ENCODE measurements at regions not wholly inside any gene's neighbourhood (a gene's known extent, or its start where the extent isn't known, plus 50 kb on each side); places are given as distances from the start of the nearest gene placed in this dataset.

DNA sequence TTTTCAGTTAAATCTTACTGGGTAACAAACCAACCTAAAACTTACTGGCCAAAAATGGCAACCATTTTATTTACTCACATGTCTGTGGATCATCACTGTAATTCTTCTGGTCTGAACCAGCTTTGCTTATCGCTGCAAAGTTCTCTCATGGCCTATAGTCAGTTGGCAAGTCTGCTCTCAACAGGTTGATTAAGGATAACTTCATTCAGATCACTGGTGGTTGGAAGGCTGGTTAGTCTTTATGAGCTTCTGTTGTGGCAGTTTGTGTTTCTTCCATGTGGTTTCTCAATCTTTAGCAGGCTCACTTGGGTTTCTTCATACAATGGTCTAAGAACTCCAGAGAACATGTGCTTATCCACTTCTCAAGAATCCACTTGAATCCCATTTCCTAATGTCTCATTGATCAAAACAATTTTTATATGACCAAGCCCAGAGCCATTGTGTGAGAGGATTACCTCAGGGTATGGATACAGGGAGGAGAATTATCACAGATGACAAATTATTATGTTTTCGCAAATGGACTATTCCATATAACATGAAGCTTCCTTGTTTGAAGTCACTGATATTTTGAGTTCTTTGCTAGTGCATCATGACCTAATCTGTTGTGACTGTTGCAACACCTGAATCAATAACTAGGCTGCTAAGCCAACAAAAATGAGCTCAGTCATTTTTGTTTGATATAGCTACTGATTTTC, 155.4 kb upstream of the BMP2 start:
- Mint-ChIP-seq H3K4me1 (no peaks in the 10 kb centered on the region), H3K27me3 (ENCODE audit: low read depth in 3 of 3) (peaks cover 2 to 8% (median 4%) of the 10 kb centered on the region in 3 donors), H3K4me3 (no peak overlapping the region), H3K36me3 (no peaks in the 10 kb centered on the region), H3K9me3 (peaks cover 0 to 7% (median 3%) of the 10 kb centered on the region in 7 donors), H3K27ac (no peak overlapping the region)
- H3K9ac ChIP-seq (ENCODE audit: insufficient read depth, low read length, poor library complexity, severe bottlenecking) = no peak overlapping the region
- WGBS (ENCODE audit: insufficient coverage) = 100% methylated on average over 1 of the region's 2 CpGs
- H3K27ac ChIP-seq (ENCODE audit: low read depth in 1 of 2, low read length in 2 of 2) = no peak overlapping the region
- no peaks in the 10 kb centered on the region for H3K9me3 ChIP-seq (replicated peaks in 1 of 2; ENCODE audit: control insufficient read depth in 1 of 2, insufficient read depth in 1 of 2, low read length in 2 of 2)
- H2AFZ ChIP-seq (ENCODE audit: insufficient read depth, low read depth, low read length, poor library complexity, severe bottlenecking) = no peak overlapping the region
- no peaks in the 10 kb centered on the region for H3K79me2 ChIP-seq (ENCODE audit: insufficient read depth, low read length)
- no peak overlapping the region for H3K4me2 ChIP-seq (replicated peaks; ENCODE audit: extremely low read depth, low read length, poor library complexity, severe bottlenecking)
- H3K36me3 ChIP-seq (replicated peaks in 1 of 2; ENCODE audit: control insufficient read depth in 1 of 2, insufficient read depth in 2 of 2, low read length in 2 of 2) = no peaks in the 10 kb centered on the region
- peaks cover 0 to 3% of the 10 kb centered on the region in 2 donors for H3K27me3 ChIP-seq (ENCODE audit: control insufficient read depth in 2 of 2, insufficient read depth in 2 of 2, low read length in 2 of 2)
- intact Hi-C loops (cut with micrococcal nuclease) = no loop called here
- H4K20me1 ChIP-seq (ENCODE audit: insufficient read depth, low read length) = no peaks in the 10 kb centered on the region
- no peak for DNase-seq
- TF ChIP-seq, protein P1, sequence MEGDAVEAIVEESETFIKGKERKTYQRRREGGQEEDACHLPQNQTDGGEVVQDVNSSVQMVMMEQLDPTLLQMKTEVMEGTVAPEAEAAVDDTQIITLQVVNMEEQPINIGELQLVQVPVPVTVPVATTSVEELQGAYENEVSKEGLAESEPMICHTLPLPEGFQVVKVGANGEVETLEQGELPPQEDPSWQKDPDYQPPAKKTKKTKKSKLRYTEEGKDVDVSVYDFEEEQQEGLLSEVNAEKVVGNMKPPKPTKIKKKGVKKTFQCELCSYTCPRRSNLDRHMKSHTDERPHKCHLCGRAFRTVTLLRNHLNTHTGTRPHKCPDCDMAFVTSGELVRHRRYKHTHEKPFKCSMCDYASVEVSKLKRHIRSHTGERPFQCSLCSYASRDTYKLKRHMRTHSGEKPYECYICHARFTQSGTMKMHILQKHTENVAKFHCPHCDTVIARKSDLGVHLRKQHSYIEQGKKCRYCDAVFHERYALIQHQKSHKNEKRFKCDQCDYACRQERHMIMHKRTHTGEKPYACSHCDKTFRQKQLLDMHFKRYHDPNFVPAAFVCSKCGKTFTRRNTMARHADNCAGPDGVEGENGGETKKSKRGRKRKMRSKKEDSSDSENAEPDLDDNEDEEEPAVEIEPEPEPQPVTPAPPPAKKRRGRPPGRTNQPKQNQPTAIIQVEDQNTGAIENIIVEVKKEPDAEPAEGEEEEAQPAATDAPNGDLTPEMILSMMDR (IDR thresholded peaks at IDR 0.05) = no peak
- H3K4me1 ChIP-seq (ENCODE audit: control insufficient read depth in 1 of 2, insufficient read depth in 2 of 2, low read length in 2 of 2) = no peaks in the 10 kb centered on the region
- no peak overlapping the region for H3K4me3 ChIP-seq (replicated peaks in 1 of 3; ENCODE audit: low read depth in 2 of 3, low read length in 3 of 3)

DNA sequence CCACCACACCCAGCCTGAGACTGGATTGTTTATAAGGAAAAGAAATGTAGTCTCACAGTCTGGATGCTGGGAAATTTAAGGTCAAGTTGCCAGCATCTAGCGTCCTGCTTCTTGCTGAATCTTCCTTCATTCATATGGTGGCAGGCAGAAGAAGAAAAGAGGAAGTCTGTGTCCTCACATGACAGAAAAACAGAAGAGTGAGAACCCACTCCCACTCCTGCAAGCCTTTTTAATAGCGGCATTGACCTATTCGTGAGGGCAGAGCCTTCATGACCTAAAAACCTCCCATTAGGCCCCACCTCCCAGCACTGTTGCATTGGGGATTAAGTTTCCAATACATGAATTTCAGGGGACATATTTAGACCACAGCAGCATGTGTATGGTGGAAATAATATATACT, 160.8 kb upstream of the BMP2 start:
- H3K9ac ChIP-seq (ENCODE audit: insufficient read depth, low read length, poor library complexity, severe bottlenecking) = no peak overlapping the region
- no peaks in the 10 kb centered on the region for H3K36me3 ChIP-seq (replicated peaks in 1 of 2; ENCODE audit: control insufficient read depth in 1 of 2, insufficient read depth in 2 of 2, low read length in 2 of 2)
- H3K4me1 ChIP-seq (ENCODE audit: control insufficient read depth in 1 of 2, insufficient read depth in 2 of 2, low read length in 2 of 2) = no peaks in the 10 kb centered on the region
- H3K27ac ChIP-seq (ENCODE audit: low read depth in 1 of 2, low read length in 2 of 2) = no peak overlapping the region
- Mint-ChIP-seq H3K36me3 (no peaks in the 10 kb centered on the region), H3K9me3 (peaks cover 0 to 5% (median 0%) of the 10 kb centered on the region in 7 donors), H3K4me3 (no peak overlapping the region), H3K4me1 (no peaks in the 10 kb centered on the region), H3K27ac (no peak overlapping the region), H3K27me3 (ENCODE audit: low read depth in 3 of 3) (peaks cover 0 to 13% (median 11%) of the 10 kb centered on the region in 3 donors)
- TF ChIP-seq, protein P1 (IDR thresholded peaks at IDR 0.05) = no peak
- no peaks in the 10 kb centered on the region for H3K79me2 ChIP-seq (ENCODE audit: insufficient read depth, low read length)
- no peak for DNase-seq
- WGBS (ENCODE audit: insufficient coverage) = 42% methylated on average over 3 of the region's 3 CpGs
- no peak overlapping the region for H2AFZ ChIP-seq (ENCODE audit: insufficient read depth, low read depth, low read length, poor library complexity, severe bottlenecking)
- no peaks in the 10 kb centered on the region for H3K9me3 ChIP-seq (replicated peaks in 1 of 2; ENCODE audit: control insufficient read depth in 1 of 2, insufficient read depth in 1 of 2, low read length in 2 of 2)
- intact Hi-C loops (cut with micrococcal nuclease) = no loop called here
- no peak overlapping the region for H3K4me2 ChIP-seq (replicated peaks; ENCODE audit: extremely low read depth, low read length, poor library complexity, severe bottlenecking)
- H4K20me1 ChIP-seq (ENCODE audit: insufficient read depth, low read length) = no peaks in the 10 kb centered on the region
- no peak overlapping the region for H3K4me3 ChIP-seq (replicated peaks in 1 of 3; ENCODE audit: low read depth in 2 of 3, low read length in 3 of 3)
- peaks cover 0 to 9% of the 10 kb centered on the region in 2 donors for H3K27me3 ChIP-seq (ENCODE audit: control insufficient read depth in 2 of 2, insufficient read depth in 2 of 2, low read length in 2 of 2)

All from CD14-positive monocyte (primary cell).